ENCODE measurements at regions not wholly inside any gene's neighbourhood (a gene's known extent, or its start where the extent isn't known, plus 50 kb on each side); places are given as distances from the start of the nearest gene placed in this dataset.
"Not testable (repeated sequence)": the region's sequence is repeated elsewhere in the genome, so short reads cannot be mapped to it uniquely, and the experiment has no call there.

DNA sequence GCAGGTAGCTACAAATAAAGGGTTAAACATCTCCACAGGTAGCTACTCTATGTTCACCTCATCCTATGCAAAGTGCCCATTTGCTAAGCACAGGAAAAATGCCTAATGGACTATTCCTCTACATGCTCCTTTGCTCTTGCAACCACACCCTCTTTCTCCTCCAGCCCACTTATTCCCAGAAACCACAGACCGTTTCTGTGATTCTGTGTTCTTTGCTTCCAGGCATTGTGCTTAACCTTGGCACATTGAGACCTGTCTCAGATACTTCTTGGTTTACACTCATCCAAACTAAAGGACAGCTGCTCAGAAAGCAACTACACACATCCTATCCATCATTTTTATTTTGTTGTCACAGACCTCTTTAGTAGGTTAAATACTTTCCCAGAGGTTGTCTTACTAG, 785.0 kb upstream of the MIR17HG start:
- H3K27me3 Mint-ChIP-seq = no peaks in the 10 kb centered on the region
- ATAC-seq (no peak), DNase-seq (no peak)
- POLR2A ChIA-PET = no interaction called here
- H3K36me3 Mint-ChIP-seq = no peaks in the 10 kb centered on the region
- no peak overlapping the region for H3K4me3 Mint-ChIP-seq
- no peaks in the 10 kb centered on the region for H3K4me1 Mint-ChIP-seq
- H3K27ac Mint-ChIP-seq = no peak overlapping the region
- H3K9me3 Mint-ChIP-seq = peaks cover 4 to 33% (median 10%) of the 10 kb centered on the region in 9 donors

DNA sequence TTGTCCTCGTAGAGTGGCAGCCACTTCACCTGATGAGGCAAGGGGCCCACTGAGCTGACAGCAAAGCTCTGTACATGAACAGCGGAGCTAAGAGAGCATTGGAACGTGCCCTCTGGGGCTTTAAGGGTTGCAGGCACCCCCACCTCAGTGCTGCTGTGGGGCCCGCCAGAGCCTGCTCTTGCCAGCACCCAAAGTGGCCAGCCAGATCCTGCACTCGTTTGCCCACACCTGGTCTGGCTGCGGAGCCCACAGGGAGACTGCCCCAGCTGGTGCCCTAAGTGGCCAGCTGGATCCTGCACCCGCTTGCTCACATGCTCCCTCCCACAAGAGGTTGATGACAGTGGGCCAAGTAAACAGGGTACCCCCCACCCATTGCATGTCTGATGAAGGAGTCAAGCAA, 783.4 kb upstream of the MIR17HG start:
- H3K9me3 Mint-ChIP-seq = peaks cover 4 to 19% (median 6%) of the 10 kb centered on the region in 9 donors
- ATAC-seq (no peak), DNase-seq (no peak)
- H3K36me3 Mint-ChIP-seq = no peaks in the 10 kb centered on the region
- H3K4me1 Mint-ChIP-seq = no peaks in the 10 kb centered on the region
- no peak overlapping the region for H3K27ac Mint-ChIP-seq
- no peaks in the 10 kb centered on the region for H3K27me3 Mint-ChIP-seq
- POLR2A ChIA-PET = no interaction called here
- H3K4me3 Mint-ChIP-seq = no peak overlapping the region

DNA sequence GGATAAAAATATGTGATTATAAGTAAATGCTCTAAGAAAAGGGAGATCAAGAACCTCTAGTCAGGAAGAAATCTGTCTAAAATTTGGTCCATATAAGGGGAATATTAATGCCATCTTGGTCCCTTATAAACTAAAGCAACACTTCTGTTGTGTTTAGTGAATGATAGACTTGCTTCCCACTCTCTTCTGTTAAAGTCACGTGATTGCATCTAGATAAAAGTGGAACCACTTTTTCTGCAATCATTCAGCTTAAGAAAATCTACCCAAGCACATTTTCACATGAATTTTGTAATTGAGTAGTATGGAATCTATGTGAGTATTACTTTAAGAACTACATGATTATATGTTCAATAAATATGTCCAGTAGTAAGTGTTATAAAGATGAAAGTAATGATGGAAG, 782.9 kb upstream of the MIR17HG start:
- Mint-ChIP-seq H3K4me1 (no peaks in the 10 kb centered on the region), H3K4me3 (no peak overlapping the region), H3K9me3 (peaks cover 4 to 19% (median 6%) of the 10 kb centered on the region in 9 donors), H3K27ac (no peak overlapping the region), H3K36me3 (no peaks in the 10 kb centered on the region), H3K27me3 (no peaks in the 10 kb centered on the region)
- POLR2A ChIA-PET = no interaction called here
- ATAC-seq (no peak), DNase-seq (no peak)

DNA sequence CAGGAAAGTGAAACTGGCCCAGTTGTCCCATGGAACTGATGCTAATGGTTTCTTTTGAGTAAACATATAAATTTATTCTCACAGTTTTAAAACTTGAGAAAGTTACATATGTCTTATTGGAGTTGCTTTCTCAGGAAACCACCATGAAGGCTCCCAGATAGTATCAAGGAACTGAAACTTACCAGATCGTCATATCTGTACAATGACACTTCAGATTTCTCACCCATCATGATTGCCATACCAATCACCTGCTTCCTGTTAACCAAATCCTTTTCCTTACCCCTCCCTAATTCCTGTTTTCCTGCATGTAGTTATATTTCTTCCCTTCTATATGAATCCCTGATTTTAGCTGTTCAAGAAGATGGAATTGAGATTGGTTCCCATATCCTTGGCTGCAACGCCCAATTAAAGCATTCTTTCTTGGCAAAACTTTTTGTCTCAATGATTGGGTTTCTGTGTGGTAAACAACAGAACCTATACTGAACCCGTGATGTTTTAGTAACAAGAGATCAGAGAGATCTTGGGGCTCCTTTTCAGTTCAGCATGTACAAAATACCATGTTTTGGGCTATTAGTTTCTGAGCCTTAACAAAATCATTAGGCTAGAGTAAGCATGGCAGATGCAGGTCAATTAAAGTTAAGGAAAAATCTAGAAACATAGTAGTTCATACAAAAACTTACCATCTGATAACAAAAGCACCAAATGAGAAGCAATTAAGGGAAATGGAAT, 781.3 kb upstream of the MIR17HG start:
- Mint-ChIP-seq H3K4me1 (no peaks in the 10 kb centered on the region), H3K36me3 (no peaks in the 10 kb centered on the region), H3K4me3 (no peak overlapping the region), H3K27me3 (no peaks in the 10 kb centered on the region), H3K27ac (no peak overlapping the region), H3K9me3 (peaks cover 1 to 16% (median 6%) of the 10 kb centered on the region in 9 donors)
- ATAC-seq = no peak
- POLR2A ChIA-PET = no interaction called here
- DNase-seq = no peak

DNA sequence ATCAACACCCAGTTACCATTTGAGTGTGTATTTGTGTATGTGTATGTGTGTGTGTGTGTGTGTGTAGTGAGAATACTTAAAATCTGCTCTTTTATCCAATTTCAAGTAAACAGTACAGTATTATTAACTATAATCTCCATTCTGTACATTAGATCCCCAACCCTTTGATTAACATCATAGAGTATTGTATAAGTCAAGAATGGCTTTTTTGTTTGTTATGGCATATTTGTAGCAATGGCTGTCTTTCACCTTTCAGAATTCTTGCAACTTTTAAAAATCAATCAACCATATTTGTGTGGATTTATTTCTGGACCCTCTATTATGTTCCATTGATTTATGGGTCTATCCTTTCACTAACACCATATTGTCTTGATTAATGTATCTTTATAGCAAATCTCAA, 779.3 kb upstream of the MIR17HG start:
- H3K27me3 Mint-ChIP-seq = no peaks in the 10 kb centered on the region
- DNase-seq (no peak), ATAC-seq (no peak)
- POLR2A ChIA-PET = no interaction called here
- H3K36me3 Mint-ChIP-seq = no peaks in the 10 kb centered on the region
- peaks cover 0 to 16% (median 5%) of the 10 kb centered on the region in 9 donors for H3K9me3 Mint-ChIP-seq
- H3K4me1 Mint-ChIP-seq = no peaks in the 10 kb centered on the region
- no peak overlapping the region for H3K4me3 Mint-ChIP-seq
- H3K27ac Mint-ChIP-seq = no peak overlapping the region

DNA sequence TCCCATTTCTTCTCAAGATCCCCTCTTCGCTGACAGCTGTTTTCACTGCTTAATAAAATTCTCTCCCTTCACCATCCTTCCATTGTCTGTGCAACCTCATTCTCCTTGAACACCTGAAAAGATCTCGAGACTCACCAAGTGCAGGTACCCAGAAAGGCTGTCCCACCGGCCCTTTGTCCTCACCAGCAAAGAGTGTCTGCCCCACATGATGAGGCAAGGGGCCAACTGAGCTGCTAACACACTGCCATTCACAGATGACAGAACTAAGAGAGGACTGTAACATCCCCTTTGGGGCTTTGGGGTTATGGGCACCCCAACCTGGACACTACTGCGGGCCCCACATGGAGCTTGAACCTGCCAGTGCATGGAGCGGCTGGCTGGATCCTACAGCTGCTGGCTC, 771.4 kb upstream of the MIR17HG start:
- peak in 1 of 10 donors; percentile 58 for DNase-seq
- no peak for ATAC-seq
- H3K4me1 Mint-ChIP-seq = no peaks in the 10 kb centered on the region
- no peaks in the 10 kb centered on the region for H3K27me3 Mint-ChIP-seq
- H3K9me3 Mint-ChIP-seq = peaks cover 1 to 19% (median 8%) of the 10 kb centered on the region in 9 donors
- H3K36me3 Mint-ChIP-seq = no peaks in the 10 kb centered on the region
- POLR2A ChIA-PET = no interaction called here
- H3K27ac Mint-ChIP-seq = no peak overlapping the region
- no peak overlapping the region for H3K4me3 Mint-ChIP-seq

DNA sequence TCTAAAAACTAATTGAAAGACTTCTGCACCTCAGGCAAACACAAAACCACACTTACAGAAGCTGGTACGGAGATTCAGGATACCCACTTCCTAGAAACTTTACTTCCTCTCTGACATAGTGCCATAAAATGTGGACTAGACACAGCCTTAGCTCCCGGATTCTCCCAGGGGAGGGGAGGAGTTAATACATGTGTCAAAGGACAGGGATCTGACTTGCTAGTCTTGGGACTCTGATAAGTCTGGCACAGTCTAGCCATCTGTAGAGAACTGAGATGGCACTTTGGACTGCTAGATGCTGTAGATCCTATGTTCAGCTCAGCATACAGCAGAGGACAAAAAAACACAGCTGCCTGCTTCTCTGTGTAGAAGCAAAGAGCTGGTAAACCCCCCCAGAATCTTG, 769.8 kb upstream of the MIR17HG start:
- Mint-ChIP-seq H3K27me3 (no peaks in the 10 kb centered on the region), H3K9me3 (peaks cover 4 to 22% (median 9%) of the 10 kb centered on the region in 9 donors), H3K4me3 (no peak overlapping the region), H3K4me1 (no peaks in the 10 kb centered on the region), H3K36me3 (no peaks in the 10 kb centered on the region), H3K27ac (no peak overlapping the region)
- DNase-seq = no peak
- POLR2A ChIA-PET = no interaction called here
- ATAC-seq = no peak

DNA sequence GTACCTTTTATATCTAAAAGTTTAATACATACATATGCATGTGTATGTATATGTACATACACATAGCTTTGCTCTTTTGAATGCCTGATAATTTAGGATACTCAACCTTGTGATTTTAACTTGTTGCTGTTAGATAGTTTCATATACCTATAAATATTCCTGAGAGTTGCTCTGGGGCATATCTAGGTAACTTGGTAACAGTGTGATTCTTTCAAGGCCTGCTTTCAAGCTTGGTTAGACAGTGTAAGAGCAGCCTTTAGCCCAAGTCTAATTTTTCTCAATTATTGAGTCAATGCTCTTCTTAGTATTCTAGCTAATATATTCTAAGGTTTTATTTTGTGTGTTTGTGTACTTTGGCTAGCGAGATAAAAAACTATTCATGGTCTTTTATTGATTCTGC, 762.1 kb upstream of the MIR17HG start:
- Mint-ChIP-seq H3K36me3 (peaks cover 0 to 5% (median 0%) of the 10 kb centered on the region in 3 donors), H3K9me3 (peaks cover 3 to 27% (median 11%) of the 10 kb centered on the region in 9 donors), H3K27ac (no peak overlapping the region), H3K27me3 (no peaks in the 10 kb centered on the region), H3K4me1 (no peaks in the 10 kb centered on the region), H3K4me3 (no peak overlapping the region)
- ATAC-seq = no peak
- POLR2A ChIA-PET = no interaction called here
- DNase-seq = no peak

DNA sequence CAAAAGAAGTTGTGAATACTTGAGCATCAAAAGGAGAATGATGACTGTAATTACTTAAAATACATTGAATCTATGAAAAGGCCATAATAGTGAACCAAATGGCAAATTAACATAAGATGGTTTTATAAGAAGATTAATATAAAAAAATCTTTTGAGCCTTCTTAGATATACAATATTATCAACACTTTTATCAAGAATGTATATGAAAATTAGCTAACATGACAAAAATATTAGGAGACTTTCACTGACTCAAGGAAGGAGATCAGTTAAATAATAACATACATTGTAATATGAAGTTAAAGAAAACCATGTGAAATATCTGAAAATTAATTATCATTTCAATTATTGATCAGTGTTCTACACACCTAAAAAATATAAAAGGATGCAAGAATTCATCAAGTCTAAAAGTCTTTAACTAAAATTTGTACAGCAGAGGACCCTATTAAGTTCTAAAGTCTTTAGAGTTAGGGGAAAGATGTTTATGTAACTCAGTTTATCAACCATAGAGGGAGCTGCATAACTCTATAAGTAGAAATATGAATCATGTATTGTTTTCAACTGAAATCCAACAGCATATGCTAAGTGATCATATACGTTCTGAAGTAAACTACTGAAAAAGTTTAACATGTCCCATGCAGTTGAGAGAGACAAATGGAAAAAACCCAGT, 756.1 kb upstream of the MIR17HG start:
- no peaks in the 10 kb centered on the region for H3K27me3 Mint-ChIP-seq
- H3K9me3 Mint-ChIP-seq = peaks cover 0 to 25% (median 12%) of the 10 kb centered on the region in 9 donors
- H3K4me1 Mint-ChIP-seq = no peaks in the 10 kb centered on the region
- peaks cover 0 to 5% (median 0%) of the 10 kb centered on the region in 3 donors for H3K36me3 Mint-ChIP-seq
- no peak for ATAC-seq
- H3K27ac Mint-ChIP-seq = no peak overlapping the region
- POLR2A ChIA-PET = no interaction called here
- H3K4me3 Mint-ChIP-seq = no peak overlapping the region
- DNase-seq = no peak

DNA sequence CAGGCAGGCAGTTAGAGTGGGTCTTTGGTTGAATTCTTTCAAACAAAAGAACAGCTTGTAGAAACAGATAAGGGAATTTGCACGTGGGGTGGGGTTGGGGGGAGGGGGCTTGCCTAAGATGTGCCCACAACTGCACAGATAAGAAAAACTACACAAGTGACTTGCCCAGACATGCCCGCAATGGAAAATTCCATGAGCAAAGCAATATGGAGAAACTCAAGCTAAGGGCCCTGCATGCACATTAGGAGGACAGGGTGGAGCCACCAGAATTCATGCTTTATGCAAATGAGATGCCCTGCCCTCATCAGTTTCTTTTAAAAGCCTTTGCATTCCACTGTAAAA, 755.6 kb upstream of the MIR17HG start:
- no peak overlapping the region for H3K27ac Mint-ChIP-seq
- POLR2A ChIA-PET = no interaction called here
- no peaks in the 10 kb centered on the region for H3K27me3 Mint-ChIP-seq
- DNase-seq (no peak), ATAC-seq (no peak)
- H3K9me3 Mint-ChIP-seq = peaks cover 0 to 25% (median 12%) of the 10 kb centered on the region in 9 donors
- peaks cover 0 to 5% (median 0%) of the 10 kb centered on the region in 3 donors for H3K36me3 Mint-ChIP-seq
- no peaks in the 10 kb centered on the region for H3K4me1 Mint-ChIP-seq
- H3K4me3 Mint-ChIP-seq = no peak overlapping the region

DNA sequence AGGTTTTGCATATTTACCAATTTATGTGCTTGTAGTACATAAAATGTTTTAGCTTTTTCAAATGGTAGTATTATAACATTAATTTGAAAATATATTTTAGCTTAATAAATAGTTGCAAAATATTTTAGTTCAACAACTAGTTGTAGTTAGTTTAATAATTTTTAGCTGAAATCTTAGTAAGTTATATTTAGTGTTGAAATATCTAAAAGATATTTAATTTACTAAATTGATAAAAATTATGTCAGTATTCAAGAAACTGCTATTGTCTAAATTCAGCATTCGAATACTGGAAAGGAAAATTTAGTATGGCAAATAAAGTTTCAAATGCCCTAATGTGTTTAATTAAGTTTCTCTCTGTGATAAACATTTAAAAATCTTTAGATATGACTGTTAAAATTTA, 754.5 kb upstream of the MIR17HG start:
- Mint-ChIP-seq H3K27ac (no peak overlapping the region), H3K9me3 (peaks cover 0 to 19% (median 12%) of the 10 kb centered on the region in 9 donors), H3K36me3 (no peaks in the 10 kb centered on the region), H3K4me3 (no peak overlapping the region), H3K4me1 (no peaks in the 10 kb centered on the region), H3K27me3 (no peaks in the 10 kb centered on the region)
- no peak for ATAC-seq
- DNase-seq = no peak
- POLR2A ChIA-PET = no interaction called here

DNA sequence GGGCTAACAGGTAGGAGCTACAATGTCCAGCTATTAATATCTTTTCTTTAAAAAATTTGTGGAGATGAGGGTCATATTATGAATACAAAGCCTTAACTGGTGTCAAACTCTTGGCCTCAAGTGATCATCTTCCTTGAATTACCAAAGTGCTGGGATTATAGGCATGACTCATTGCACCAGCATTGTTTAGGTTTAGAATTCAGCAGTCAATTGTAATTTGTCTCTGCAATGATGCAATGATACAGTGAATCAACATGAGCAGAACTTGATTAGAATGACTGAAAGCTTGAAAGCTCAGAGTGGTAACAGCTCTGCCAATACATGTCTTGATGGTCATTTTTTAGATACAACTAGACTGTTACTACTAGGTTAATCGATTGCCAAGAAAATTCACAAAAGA, 752.8 kb upstream of the MIR17HG start:
- no peaks in the 10 kb centered on the region for H3K36me3 Mint-ChIP-seq
- POLR2A ChIA-PET = no interaction called here
- H3K4me1 Mint-ChIP-seq = no peaks in the 10 kb centered on the region
- no peaks in the 10 kb centered on the region for H3K27me3 Mint-ChIP-seq
- ATAC-seq (no peak), DNase-seq (no peak)
- peaks cover 0 to 24% (median 12%) of the 10 kb centered on the region in 9 donors for H3K9me3 Mint-ChIP-seq
- H3K4me3 Mint-ChIP-seq = no peak overlapping the region
- no peak overlapping the region for H3K27ac Mint-ChIP-seq

DNA sequence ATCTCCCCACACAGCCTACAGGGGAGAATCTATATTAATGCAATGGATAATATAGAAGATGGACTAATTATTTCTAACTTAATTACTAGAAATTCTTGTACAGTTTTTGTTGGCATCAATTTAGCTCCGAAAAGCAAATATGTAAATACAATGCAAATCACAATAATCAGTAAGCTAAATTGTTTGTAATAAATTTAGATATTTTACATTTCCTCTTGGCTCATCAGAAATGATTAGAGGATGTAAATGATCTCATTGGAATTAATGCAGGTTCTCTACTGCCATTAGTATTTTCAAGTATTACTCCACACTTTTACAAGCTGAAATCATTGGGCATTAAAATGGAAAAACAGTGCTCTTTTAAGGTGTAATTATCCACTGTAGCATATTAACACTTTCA, 741.8 kb upstream of the MIR17HG start:
- Mint-ChIP-seq H3K27me3 (no peaks in the 10 kb centered on the region), H3K4me1 (peaks cover 0 to 1% (median 0%) of the 10 kb centered on the region in 4 donors), H3K36me3 (no peaks in the 10 kb centered on the region), H3K4me3 (no peak overlapping the region), H3K27ac (no peak overlapping the region), H3K9me3 (peaks cover 0 to 11% (median 2%) of the 10 kb centered on the region in 9 donors)
- ATAC-seq = no peak
- POLR2A ChIA-PET = no interaction called here
- no peak for DNase-seq

DNA sequence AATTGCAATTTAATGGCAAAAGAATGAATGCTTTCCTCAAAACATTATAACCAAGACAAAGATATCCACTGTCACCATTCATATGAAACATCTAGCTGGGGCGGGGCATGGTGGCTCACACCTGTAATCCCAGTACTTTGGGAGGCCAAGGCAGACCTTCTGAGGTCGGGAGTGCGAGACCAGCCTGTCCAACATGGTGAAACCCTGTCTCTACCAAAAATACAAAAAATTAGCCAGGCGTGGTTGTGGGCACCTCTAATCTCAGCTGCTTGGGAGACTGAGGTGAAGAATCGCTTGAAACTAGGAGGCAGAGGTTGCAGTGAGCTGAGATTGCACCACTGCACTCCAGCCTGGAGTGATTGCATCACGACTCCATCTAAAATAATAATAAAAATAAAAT, 740.6 kb upstream of the MIR17HG start:
- ATAC-seq, POLR2A ChIA-PET, H3K27ac Mint-ChIP-seq, H3K27me3 Mint-ChIP-seq, DNase-seq, H3K36me3 Mint-ChIP-seq, H3K4me3 Mint-ChIP-seq, H3K4me1 Mint-ChIP-seq: not testable (repeated sequence)
- H3K9me3 Mint-ChIP-seq = peaks cover 0 to 10% (median 2%) of the 10 kb centered on the region in 9 donors

All from naive thymus-derived CD8-positive, alpha-beta T cell (primary cell).